NK-92 (cell line): ENCODE measurements at regions not wholly inside any gene's neighbourhood (a gene's known extent, or its start where the extent isn't known, plus 50 kb on each side); places are given as distances from the start of the nearest gene placed in this dataset.

Experiments
- DNase-seq: peaks from one replicate; lab custom pipeline; 2025; ENCODE audit not compliant: unreplicated experiment; lab: John Stamatoyannopoulos, UW

DNA sequence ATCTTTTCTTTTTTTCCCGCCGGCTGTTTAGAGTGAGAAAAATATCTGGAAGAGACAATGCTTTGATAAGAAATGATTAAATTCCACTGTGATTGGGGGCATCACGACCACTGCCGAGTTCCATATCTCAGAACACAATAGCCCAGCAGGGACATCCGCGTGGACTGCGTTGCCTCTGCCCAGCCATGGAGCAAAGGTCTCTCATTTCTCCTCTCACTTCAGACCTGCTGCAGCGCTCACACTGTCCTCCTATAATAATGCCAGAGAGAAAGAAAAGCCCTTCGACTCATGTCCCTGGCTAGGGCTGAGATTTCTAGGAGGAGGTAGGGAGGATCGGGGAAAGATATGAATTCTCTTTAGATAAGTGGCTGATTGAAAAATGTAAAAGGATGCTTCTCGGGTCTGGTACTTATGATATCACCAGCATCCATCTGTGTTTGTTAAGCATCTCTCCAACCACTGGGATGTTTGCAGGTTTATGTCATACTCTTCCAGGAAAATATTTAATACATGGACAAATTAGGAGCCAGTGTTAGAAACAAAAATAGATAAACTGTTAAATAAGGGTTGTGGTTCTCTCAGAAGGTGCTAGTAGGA lies 472.9 kb upstream of the AKR1E2 start:
- DNase-seq: no peak

DNA sequence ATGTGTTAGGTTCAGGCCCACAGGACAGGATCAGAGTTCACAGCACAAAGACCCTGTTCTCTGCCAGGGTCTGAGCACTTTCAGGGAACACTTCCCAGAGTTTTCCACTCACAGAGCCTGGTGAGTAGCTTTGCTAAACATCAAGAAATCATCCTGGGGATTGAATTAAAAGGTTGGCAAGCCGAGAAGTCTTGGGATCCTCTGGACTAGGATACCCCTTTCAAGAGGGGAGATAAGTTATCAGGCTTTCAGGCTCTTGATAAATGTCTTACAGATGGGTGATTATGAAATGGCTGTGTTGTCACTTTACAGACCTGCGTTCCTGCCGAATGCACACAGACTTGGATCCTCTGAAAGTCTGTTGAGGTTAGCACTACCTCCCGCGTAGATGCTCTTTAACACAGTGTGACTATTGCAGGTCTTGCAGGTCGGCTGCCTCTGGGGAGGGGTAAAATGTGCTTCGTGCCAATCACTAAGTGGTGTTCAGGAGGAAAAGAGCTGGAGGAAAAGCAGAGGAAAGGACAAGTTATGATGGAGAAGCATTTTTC lies 473.5 kb upstream of the AKR1E2 start:
- no peak for DNase-seq

DNA sequence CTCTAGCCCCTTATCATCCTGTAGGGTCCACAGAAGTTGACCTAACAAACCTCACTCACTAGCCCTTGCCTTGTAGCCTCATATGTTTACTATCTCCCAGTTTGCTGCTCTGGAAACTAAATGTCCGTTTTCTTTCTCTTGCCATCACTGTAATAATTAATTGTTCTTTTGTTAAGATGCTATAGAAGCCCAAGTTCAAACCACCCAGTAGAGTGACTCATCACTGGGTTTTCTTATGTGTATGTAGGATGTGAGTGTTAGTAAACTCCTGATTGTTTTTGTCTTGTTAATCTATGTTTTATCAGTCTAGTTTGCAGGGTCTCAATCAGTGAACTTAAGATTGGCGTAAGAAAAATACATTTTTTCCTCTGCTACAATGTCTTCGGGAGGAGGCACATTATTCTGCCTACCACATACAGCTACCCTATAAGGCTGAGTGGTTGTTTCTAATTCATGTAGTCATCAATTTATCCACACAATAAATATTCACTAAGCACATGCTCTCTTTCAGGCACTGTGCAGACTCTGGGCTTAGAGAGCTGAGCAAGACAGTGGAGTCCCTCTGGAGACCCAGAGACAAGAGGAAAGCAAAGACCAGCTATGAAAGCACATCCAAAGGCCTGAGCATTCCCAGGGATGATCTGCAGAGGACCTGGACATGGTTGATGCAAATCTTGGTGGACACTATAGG lies 474.1 kb upstream of the AKR1E2 start:
- DNase-seq: no peak

DNA sequence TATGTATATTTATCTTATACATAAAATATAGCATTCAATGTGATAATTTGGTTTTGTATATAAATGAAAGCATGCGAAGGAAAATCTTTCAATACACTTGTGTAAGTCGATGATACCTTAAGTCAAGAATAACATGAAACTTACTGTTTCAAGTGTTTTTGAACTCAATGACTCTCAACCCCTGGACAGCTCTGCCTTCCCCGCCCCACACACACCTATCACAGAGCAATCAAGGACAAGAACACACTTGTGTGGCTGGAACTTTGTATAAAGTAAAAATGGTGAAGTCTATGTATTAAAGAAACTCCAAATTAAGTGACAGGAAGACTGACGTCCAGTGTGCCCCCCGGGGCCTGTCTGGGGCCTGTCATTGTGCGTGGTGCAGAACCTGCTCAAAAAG lies 478.6 kb upstream of the AKR1E2 start:
- DNase-seq: no peak

DNA sequence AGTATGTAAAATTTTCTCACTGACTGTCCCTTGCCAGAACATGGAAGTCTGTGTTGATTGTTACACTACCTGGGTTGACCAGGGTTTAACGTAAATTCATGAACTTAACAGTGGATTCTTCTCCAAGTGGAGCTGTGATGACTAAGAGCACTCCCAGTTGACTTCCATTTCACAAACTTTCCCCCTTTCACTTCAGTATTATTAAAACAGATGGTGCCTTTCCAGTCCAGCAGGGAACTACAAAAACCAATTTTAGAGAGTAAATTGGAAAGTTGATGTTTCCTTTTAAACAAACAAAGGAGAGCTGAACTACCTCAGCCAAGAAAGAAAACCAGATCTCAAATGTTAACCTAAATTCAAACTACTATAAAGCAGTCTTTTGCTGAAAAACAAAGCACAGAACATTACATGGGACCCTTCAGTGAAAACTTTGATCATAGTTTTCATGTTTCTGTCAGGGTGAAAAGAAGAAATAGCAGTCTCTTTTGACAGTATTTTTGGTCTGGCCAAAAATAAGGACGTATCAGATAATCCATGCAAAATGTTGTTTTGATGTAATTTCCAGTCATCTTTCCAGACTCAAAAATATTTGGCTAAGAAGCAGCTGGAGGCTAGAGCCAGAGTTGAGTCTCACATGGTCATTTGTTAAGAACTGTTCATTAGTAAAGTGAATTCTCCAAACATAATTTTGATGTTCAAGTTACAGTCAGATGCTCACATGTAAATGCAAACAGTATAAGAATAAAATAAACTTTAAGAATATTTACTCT lies 479.9 kb upstream of the AKR1E2 start:
- DNase-seq: no peak

DNA sequence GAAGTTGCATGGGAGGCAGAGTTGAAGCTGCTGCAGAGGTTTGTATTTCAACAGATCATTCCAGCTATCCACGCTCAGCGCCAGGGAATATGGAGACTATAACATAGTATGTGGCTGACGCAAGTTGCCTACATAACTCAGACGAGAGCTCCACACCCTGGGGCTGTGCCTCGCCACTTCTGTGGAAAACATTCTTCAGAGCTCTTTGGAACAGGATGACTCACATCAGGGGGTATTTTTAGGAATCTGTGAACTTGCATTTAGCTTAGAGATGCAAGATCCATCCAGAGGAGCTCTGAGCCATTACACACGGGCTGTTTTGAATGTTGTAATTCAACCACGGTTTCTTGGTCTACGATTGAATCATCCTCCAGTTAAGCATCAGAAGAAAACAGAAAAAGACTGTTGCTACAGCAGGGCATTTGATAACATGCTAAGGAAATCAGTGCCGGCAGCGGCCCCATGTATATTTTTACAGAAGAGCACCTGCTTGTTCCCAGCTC lies 481.5 kb upstream of the AKR1E2 start:
- DNase-seq: no peak

DNA sequence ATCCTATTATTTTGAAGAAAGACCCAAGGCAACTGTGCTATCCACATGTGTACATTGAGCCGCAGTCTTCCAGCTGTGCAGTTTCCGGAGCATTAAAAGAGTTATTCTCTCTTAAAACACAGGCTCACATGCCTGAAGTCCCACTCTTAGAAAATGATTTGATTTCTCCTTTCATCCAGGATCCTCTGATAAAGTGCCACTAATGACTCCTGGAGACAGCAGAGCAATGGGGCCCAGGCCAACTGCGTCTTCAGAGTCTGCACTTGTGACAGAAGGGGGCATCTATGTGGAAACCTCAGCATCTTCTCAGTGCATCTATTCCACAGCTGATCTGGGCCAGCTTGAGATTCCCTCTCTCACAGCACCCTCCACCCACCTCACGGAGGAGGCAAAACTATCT lies 482.1 kb upstream of the AKR1E2 start:
- no peak for DNase-seq

DNA sequence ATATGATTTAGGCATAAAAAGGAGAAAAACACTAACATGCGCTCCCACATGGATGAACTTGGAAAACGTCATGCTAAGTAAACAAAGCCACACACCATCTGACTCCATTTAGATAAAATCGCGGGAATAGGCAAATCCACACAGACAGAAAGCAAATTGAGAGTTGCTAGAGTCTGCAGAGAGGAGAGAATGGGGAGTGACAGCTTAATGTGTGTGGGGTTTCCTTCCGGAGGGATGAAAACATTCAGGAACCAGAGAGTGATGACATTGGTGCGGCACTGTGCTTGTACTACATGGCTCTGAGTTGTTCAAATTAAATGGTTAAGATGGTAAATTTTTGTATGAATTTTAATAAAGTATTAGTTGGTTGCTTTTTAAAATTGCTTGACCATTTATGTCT lies 482.9 kb upstream of the AKR1E2 start:
- no peak for DNase-seq

DNA sequence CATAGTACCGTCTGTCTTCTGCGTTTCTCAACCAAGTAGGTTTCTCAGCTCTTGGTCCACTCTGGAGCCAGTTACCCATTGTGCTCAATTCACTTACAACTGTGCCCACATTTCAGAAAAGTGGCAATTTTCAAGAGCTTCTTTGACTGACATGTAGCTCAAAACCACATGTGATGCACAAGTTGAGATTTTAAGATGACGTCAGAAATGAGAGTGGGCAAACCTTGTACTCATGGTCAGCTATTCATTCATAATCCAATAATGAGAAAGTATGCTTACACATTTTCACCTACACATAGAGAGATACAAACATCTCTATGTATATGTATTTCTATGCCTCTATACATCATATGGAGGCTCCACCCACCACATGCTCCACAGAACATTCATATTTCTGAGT lies 487.2 kb upstream of the AKR1E2 start:
- no peak for DNase-seq

DNA sequence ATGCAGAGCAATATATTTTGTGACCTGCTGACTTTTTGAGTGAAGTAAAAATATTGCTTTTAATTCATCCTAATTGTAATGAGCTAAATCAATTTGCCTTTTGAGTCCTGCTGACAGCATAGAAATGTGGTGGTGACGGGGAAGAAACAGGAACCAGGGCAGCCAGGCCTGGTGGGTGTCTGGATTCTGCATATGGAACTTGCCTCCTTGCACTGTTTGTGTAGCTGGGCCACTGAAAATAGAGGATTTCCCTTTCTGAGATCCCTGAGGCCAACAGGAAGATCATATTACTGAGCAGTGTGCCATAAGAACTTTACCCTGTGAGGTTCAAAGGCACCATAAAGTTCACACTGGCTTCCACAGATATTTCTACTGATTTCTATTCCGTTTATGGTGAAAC lies 488.4 kb upstream of the AKR1E2 start:
- no peak for DNase-seq

DNA sequence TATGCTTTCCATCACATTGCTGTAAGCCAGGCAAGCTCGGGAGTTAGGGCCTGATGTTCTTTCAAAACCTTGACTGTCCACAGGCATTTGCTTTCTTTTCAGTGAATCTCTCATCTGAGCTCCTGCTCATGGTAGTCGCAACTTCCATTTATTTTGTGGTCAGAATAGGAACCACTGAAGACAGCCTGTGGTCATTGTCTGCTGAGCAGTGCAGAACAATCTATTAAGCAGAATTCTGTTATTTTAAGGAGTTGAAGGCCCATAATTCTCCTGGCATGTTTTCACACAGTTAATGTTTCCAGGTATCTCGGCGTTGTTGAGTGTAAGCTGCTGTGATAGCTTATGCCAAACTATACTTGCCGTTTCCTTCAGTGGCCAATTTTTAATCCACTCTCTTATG lies 491.1 kb upstream of the AKR1E2 start:
- DNase-seq: no peak

DNA sequence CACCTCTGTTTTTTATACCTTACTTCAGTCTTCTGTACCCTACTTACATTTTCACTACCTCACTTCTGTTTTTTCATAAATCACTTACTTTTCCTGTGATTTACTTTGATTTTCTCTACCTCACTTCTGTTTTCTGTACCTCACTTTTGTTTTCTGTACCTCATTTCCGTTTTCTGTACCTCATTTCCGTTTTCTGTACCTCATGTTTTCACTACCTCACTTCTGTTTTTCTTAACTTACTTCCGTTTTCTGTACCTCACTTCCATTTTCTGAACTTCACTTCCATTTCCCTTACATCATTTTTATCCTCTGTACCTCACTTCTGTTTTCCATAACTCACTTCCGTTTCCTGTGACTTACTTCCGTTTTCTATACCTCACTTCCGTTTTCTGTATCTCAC lies 492.0 kb upstream of the AKR1E2 start:
- DNase-seq: no peak

DNA sequence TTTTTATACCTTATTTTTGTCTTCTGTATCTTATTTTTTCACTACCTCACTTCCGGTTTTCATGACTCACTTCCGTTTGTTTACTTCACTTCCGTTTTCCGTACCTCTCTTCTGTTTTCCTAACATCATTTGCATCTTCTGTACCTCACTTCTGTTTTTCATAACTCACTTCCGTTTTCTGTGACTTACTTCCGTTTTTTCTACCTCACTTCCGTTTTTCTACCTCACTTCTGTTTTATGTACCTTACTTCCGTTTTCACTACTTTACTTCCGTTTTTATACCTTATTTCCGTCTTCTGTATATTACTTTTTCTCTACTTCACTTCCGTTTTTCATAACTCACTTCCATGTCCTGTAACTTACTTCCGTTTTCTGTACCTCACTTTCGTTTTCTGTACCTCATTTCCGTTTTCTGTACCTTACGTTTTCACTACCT lies 492.5 kb upstream of the AKR1E2 start:
- no peak for DNase-seq

DNA sequence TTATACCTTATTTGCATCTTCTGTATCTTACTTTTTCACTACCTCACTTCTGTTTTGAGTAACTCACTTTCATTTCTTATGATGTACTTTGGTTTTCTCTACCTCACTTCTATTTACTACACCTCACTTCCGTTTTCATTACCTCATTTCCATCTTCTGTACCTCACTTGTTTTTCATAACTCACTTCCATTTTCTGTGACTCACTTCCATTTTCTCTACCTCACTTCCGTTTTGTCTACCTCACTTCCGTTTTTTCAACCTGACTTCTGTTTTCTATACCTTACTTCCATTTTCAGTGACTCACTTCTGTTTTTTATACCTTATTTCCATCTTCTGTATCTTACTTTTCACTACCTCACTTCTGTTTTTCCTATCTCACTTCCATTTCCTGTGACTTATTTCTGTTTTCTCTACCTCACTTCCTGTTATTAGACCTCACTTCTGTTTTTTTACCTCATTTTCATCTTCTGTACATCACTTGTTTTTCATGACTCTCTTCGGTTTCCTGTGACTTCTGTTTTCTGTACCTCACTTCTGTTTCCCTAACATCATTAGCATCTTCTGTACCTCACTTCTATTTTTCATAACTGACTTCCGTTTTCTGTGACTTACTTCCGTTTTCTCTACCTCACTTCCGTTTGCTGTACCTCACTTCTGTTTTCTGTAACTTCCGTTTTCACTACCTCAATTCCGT lies 493.1 kb upstream of the AKR1E2 start:
- DNase-seq: no peak

DNA sequence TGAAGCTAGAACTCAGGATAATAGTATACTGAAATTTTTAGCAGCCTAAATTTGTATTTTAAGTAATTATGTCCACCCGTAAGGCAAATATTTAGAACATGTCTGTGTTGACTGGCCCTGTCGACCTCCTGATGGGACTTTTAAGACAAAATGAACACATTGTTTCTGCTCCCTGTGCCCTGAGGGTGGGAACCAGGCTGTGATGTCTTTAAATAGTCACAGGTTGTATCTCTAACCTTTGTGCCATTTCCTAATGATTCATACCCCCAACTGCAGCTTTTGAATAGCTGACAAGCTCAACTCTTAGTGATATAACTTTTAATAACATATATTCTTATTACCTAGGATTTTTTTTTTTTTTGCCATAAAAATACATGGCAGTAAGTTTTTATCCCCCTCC lies 494.9 kb upstream of the AKR1E2 start:
- DNase-seq: no peak

DNA sequence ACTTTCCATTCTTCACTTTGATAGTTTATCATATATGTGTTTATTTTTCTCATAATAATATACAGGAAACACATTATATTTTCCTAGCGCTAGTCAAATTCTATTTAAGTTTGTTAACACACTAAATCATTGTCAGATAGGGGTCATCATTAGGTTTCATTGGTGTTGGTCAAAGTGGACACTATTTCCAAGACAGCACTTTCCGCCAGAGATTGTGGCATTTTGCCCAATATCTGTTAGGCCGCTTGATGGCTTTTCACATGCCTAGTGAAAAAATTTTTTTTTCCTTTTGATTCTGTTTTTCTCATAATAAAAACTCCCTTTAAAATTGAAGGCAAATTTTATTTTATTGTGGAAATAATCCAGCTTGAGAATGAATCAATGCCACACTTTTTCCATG lies 495.4 kb upstream of the AKR1E2 start:
- no peak for DNase-seq

DNA sequence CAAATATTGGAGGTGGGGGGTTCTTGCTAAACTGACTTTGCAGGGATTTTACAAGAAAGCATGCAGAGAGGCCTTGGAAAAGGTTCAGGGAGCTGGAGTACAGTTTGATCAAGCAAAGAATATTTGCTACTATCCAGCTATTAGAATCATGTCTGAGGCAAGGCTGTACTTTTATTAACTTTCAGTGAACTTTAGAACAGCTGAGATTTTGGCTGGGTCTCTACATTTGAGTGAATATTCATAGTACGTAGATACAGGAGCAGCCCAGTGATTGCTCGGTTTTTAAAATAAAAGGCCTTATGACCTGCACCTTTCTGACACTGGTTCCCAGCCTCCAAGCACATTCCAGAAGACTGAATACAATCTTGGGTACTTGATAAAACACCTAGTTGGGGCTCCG lies 496.8 kb upstream of the AKR1E2 start:
- DNase-seq: no peak

DNA sequence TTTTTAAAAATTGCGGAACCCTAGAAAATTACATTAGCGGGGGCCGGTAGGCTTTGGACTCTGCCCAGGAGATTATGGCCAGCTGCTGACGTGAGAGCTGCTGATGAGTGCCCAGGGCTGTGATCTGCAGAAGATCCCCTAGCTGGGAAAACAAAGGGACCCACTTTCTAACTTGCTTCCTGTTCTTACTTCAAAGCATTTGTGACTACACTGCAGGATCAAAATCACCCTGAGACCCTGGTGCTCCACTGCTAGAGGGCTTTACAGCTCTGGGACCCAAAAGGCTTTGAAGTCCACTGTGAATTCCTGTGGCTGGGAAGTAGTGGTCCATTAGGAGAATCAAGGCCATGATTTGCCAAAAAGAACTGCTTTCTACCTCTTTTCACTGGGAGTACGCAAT lies 499.4 kb upstream of the AKR1E2 start:
- no peak for DNase-seq

DNA sequence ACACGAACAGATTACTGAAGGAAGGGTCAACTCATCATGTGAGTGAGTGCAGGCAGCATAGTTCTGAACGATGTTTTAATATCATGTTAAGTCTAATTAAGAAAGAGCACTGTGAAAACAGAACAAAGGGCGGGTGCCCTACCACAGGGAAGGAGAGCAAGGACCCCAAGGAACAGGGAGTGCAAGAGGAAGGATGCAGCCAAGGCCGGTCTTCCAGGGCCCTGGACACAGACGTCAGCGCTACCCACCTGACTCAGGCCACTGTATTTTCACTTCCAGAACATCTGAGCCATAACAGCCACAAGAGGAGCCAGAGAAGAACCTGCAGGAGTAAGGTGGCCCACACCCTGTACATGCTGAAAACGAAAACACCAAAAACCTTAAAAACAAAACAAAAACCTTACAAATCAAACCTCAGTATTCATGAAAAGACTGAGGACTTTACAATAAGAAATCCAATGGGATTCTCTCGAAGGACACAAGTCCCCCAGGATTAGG lies 506.1 kb upstream of the AKR1E2 start:
- DNase-seq: no peak

DNA sequence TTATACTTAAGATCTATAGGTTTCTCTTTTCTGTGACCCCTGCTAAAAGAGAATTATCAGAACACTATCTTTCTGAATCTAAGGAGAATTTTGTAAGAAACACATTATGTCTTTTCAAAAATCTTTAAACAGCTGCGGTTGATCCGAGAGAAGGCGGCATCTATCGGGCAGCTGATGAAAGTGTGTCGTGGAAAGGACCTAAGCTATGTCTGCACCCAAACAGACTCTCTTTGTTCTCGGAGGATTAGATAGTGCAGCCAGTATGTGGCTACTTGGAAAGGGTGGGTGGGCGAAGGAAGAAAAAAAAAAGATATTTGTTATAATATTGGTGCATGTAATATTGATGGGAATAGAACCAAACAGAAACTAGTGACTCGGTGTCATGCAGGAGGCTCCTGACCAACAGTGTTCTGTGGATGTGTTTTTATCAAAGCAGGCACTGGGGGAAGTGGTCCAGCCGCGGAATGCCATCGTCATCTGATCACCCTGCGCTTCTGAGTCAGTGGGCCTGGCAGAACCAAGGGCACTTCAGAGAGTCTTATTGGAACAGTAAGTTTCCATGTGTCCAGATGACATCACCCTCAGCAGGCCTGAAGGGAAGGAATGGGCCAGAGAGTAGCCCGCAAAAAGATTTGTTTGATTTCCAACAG lies 509.7 kb upstream of the AKR1E2 start:
- no peak for DNase-seq

DNA sequence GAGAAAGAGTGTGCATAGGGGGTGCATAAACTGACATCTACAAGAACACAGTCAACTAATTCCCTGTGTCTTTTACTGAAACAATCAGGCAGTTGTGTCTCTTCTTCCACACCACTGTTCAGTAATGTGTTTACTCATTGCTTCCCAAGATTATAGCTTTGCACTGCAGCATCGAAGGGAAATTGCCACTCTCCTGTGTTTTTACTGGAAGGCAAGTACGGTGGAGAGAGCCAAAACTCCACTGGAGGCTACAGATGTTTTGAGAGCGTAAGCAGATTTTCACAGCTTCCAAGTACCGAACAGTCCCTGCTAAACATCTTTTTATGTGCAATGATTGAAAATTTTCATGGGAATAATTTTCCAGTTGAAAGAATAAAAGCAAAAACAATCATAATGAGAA lies 510.5 kb upstream of the AKR1E2 start:
- DNase-seq: no peak
